Stomach (tissue), 4 donors: ENCODE measurements at regions not wholly inside any gene's neighbourhood (a gene's known extent, or its start where the extent isn't known, plus 50 kb on each side); places are given as distances from the start of the nearest gene placed in this dataset.

Experiments used
- CTCF ChIP-seq, 7 experiments: fragments of 450-650 bp in 4 of 7; fragments of 200-600 bp in 3 of 7; sonication (generic) in 3 of 7; IDR thresholded peaks; one replicate each; pipeline ENCODE4 v1.5.1; 2016 to 2019; ENCODE audit warnings: antibody characterized with exemption in 7 of 7, control low read depth in 2 of 7, mild to moderate bottlenecking in 1 of 7
- POLR2A ChIP-seq, 4 donors: fragments of 450-650 bp; IDR thresholded peaks; one replicate each; pipeline ENCODE4 v1.6.1; 2016; ENCODE audit warnings: antibody characterized with exemption in 4 of 4, control low read depth in 2 of 4, mild to moderate bottlenecking in 1 of 4, moderate library complexity in 1 of 4
- POLR2AphosphoS5 ChIP-seq, 3 donors: sonication (generic); formaldehyde crosslinking; IDR thresholded peaks; one replicate each; pipeline ENCODE4 v1.6.1; 2016; ENCODE audit warnings: antibody characterized with exemption in 3 of 3

GRCh38 chr12:132401982-132402381 is 72.6 kb upstream of the GALNT9 start:
- TF ChIP-seq CTCF (IDR thresholded peaks at IDR 0.05): no peak
- no peak for TF ChIP-seq POLR2AphosphoS5 (IDR thresholded peaks at IDR 0.05)
- no peak for TF ChIP-seq POLR2A (IDR thresholded peaks at IDR 0.05)
